CMK (cell line): ENCODE measurements at regions not wholly inside any gene's neighbourhood (a gene's known extent, or its start where the extent isn't known, plus 50 kb on each side); places are given as distances from the start of the nearest gene placed in this dataset.
A peak's percentile ranks its signal among the peaks of the same experiment; 100 is the strongest.

ENCODE experiments used
- DNase-seq: peaks from one replicate; pipeline ENCODE4 v3.0.0-alpha.2; 2010; ENCODE audit warnings: low read depth

- DNase-seq: no peak
These were observed 209.5 kb upstream of the POU3F1 start for GRCh38 chr1:38256072-38256471.

DNA sequence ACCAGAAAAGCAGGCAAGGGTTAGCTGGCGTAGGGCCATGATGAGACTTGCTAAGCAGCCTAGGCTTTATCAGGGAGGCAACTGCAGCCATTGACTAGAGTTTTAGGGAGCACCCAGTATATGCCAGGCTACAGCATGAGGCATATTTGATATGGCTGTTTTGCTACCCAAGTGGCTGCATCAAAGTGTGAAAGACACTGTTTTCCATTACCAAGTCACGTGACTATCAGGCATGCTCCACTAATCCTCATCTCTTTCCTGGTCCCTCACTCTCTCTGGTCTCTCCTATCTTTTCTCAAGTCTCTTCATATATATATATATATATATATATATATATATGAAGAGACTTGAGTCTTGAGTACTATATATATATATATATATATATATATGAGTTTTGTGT, 206.7 kb upstream of the POU3F1 start:
- no peak for DNase-seq

GRCh38 chr1:38250356-38250755, 203.8 kb upstream of the POU3F1 start:
- no peak for DNase-seq

- no peak for DNase-seq
These were observed 202.4 kb upstream of the POU3F1 start for GRCh38 chr1:38249001-38249400.

DNA sequence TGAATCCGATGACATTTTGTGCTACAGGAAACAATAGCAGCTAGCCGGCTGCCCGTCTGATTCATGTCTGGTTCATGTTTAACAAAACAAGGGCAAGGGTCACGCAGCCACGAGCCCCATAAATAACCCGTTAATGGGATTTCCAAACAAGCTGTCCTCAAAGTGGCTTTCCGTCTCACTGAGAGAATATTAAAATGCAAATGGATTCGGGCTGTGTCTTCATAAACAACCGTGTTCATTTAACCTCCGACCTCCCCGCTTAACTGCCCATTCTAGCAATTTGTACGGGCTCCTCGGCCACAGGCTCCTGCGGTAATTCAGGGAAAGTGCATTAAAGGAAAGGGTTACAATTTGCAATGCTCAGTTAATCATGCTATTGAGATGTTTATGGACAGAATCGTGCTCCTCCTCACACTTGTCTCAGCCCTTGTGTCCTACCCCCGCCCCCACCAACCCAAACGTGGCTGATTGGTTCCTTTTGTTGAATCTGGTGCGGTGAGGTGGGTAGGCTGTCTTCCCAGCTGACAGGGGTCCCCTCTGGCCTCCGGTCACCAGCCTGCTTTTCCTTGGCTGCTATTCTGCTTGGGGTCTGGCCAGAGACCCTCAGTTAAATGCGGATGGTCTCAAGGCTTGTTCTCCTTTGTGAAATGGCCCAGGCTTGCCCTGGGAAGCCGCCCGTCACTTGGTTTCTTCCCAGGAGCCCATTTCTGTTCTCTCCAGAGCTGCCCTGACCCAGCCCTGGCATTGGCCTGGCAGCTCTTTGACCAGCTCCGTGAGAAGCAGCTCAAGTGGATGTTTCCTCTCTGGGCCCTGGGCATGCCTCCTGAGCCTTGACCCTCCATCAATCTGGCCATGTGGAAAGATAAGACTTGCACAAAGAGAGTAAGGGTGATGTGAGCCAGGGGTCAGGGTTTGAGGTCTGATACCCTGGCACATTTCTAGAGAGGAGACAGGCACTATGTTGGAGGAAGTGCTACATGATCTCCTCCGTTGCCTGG, 200.7 kb upstream of the POU3F1 start:
- DNase-seq: no peak

GRCh38 chr1:38244218-38244845, 197.7 kb upstream of the POU3F1 start:
- no peak for DNase-seq

- no peak for DNase-seq
These were observed 196.5 kb upstream of the POU3F1 start for GRCh38 chr1:38243106-38243505.

- DNase-seq: no peak
These were observed 195.9 kb upstream of the POU3F1 start for GRCh38 chr1:38242506-38242905.

GRCh38 chr1:38241594-38242334, 195.2 kb upstream of the POU3F1 start:
- no peak for DNase-seq

GRCh38 chr1:38240618-38241017, 194.0 kb upstream of the POU3F1 start:
- no peak for DNase-seq

DNA sequence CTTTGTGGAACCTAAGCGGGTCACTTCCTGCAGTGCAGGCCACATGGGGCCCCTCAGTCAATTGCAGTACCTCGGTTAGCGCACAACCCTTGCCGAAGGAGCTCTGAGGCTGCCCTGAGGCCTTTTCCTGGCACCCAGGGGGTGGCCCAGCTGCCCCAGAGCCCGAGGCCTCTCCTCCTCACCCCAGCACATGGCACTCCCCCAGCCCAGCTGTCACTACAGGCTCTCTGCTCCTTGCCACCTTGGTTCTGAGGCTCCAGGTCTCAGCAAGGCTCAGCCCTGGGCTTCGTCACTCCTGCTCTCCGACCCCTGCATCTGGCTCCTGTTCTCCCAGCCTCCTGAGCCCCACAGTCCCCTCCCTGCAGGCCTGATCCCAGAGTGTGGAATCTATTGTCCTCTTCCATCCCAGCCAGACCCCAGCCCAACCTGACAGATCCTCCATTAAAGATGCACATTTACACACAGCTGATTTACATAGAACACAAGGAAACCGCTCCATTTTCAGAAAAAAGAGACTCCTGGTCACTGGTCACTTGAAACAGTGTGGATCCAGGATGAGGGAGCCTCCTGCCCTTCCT, 192.8 kb upstream of the POU3F1 start:
- no peak for DNase-seq

DNA sequence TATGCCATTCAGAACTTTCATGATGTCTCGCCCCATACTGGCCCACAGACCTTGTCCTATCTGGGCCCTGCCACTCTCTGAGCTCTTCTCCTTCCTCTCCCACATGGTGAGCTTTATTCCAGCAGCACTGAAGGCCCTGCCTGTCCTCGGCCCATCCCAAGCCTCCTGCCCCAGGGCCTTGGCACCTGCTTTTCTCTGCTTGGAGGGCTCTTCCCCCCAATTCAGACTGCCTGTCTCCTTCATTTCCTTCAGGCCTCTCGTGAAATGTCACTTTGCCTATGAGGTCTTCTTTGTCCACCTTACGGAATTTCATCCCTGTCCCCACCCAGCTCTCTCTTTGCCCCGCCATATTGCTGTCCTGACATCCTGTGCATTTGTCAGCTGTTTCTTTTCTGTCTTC, 191.7 kb upstream of the POU3F1 start:
- no peak for DNase-seq

DNA sequence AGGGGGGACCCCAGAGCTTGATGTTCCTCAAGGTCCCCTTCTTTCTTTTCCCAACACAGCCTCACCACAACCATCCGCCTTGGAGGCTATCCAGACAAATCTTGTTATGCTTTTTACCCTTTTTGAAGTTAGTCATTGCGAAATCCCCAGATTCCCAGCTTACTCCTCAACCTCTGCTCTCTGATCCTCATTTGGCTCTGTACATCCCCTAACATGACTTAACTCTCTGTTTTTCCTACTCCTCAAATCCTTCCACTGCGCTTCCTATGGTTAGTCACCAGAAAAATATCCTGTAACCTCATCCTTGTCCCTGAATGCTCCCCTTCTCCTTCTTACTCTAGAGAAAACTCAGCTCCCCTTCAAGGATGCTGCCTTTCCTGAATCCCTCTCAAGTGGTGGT, 189.1 kb upstream of the POU3F1 start:
- DNase-seq: no peak

- no peak for DNase-seq
These were observed 185.3 kb upstream of the POU3F1 start for GRCh38 chr1:38231941-38232340.

- no peak for DNase-seq
These were observed 182.1 kb upstream of the POU3F1 start for GRCh38 chr1:38228718-38229117.

DNA sequence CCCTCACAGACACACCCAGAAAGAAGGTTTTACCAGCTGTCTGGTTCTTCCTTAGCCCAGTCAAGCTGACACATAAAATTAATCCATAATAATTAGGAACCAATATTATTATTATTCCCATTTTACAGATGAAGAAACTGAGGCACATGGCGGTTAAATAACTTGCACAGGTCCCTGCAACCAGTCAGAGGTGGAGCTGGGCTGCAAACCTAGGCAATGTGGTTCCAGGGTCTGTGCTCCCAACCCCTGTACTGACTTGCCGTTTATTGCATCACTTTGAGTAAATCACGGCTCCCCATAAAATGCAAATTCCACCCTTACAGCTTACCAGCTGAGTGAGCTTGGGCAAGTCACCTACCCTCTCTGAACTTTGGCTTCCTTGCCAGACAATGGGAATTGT, 179.2 kb upstream of the POU3F1 start:
- DNase-seq: no peak

- DNase-seq: no peak
These were observed 176.8 kb upstream of the POU3F1 start for GRCh38 chr1:38223391-38223790.

- DNase-seq: no peak
These were observed 176.3 kb upstream of the POU3F1 start for GRCh38 chr1:38222891-38223290.

DNA sequence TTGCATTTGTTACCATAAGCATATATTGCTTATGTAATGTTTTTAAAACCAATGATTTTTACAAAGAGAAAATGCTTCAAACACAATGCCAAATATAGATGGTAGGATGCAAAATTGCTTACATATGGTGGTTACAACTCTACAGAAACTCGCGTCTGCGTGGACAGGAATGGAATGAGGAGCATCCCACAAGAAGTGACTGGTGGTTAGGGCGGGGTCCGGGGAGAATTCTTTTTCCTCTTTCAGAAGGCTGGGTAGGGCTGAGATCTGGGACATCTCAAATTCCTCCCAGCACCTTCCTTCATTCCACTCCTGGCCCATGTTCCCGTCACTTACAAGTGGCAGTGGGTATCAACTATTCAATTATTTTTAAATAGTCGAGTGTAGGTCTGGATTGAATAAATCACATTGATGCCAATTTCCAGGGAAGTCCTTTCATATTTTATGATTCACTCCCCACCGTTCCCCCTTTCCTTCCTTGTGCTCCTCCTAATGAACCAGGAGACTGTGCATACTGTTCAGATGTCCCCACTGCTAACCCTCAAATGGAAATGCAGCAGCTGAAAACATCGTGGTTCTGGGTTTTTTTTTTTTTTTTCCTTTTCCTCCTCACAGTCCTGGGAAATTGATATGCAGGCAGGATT, 174.5 kb upstream of the POU3F1 start:
- no peak for DNase-seq

DNA sequence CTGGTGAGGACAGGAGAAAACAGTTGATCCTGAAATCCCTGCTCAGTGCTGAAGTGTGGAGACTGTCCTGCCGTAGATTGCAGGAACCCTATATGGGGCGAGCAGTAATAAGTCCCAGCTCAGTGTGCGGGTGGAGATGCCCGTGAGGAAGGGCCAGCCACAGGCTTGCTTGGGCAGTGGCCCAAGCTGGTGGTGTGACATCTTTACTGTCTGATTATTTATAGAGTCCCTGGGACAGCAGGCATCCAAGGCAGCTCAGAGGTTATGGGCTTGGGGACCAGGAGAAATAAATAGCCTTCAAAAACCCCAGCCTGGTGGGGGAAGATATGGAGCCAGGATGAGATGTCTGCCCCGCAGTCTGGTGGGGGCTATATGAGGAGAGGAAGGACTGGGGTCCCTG, 170.7 kb upstream of the POU3F1 start:
- no peak for DNase-seq

DNA sequence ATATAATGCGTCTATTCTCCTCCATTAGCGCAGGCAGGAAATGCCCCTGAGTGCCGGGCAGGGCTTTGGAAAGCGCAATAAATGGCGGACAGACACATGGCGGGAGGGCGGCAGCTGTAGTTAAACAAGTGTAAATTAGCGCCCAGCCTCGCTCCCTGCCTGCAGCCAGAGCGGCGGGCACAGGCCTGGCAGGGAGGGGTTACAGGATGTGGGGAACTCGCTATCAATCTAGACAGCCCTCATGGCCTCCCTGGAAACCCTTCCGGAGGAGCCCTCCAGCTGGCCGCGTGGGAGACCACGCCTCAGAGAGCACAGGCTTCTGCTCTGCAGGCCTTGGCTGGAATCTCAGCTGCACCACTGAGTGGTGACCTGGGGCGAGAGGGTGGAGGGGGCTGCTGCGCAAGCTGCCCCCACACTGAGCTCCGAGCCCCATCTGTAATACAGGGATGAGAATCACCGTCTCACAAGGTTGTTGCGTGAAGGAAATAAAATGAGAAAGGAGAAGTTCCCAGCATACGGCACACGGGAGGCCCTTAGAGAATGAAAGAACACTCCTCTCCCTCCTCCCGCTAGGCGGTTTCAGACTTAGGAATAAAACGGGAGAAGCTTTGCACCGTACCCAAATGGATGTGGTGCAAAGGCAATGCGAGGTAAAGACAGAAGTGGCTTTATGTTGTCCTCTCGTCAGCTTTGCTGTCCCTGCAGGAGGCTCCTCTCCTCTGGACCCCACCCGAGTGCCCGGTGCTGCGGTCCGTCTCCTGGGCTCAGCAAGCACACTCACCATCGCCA, 167.2 kb upstream of the POU3F1 start:
- peak; percentile 91 for DNase-seq
